ENCODE measurements at regions not wholly inside any gene's neighbourhood (a gene's known extent, or its start where the extent isn't known, plus 50 kb on each side); places are given as distances from the start of the nearest gene placed in this dataset.

DNA sequence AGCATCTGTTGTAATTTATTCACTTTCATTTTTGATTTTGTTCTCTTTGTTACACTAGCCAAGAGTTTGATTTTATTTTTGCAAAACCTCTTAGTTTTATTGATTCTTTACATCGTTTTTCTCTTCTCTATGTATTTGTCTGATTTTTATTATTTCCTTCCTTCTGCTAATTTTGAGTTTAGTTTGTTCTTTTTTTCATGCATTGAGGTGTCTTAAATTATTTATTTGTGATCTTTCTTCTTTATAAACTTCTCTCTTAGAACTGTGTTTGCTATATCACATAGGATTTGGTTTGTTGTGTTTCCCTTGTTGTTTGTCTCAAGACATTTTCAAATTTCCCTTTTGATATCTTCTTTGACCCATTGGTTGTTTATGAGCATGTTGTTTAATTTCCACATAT is 51.7 kb upstream of the NFKBIA start:
- Histone ChIP-seq H3K36me3 (ENCODE audit: insufficient read depth) (no peaks in the 10 kb centered on the region), H3K27me3 (ENCODE audit: insufficient read depth) (no peaks in the 10 kb centered on the region), H3F3A (replicated peaks; ENCODE audit: low read depth) (no peaks in the 10 kb centered on the region), H3K9me2 (ENCODE audit: insufficient read depth) (no peaks in the 10 kb centered on the region), H3K4me3 (no peak overlapping the region), H3K79me2 (replicated peaks; ENCODE audit: insufficient read depth) (no peaks in the 10 kb centered on the region), H3K4me2 (no peak overlapping the region), H4K20me1 (replicated peaks; ENCODE audit: insufficient read depth) (no peaks in the 10 kb centered on the region), H3K4me1 (ENCODE audit: insufficient read depth) (no peaks in the 10 kb centered on the region), H3K27ac (ENCODE audit: low read depth) (no peak overlapping the region), H2AFZ (no peak overlapping the region)
- Mint-ChIP-seq H3K4me1 (no peaks in the 10 kb centered on the region), H3K27me3 (ENCODE audit: insufficient read depth, low read depth, poor library complexity) (peaks cover 2% of the 10 kb centered on the region), H3K4me3 (no peak overlapping the region), H3K27ac (no peak overlapping the region; the same call in 1 of the 2 replicates), H3K9me3 (peaks cover 7% of the 10 kb centered on the region), H3K36me3 (ENCODE audit: low read depth) (no peaks in the 10 kb centered on the region; the same call in 2 of the 3 replicates)
- DNase-seq (ENCODE audit: low spot score): no peak
- no peak for ATAC-seq
- TF ChIP-seq JUNB (IDR thresholded peaks at IDR 0.05; ENCODE audit: unreplicated experiment) (no peak), STAT1 (IDR thresholded peaks at IDR 0.05; ENCODE audit: unreplicated experiment) (no peak), EZH2phosphoT487 (IDR thresholded peaks at IDR 0.05; ENCODE audit: unreplicated experiment) (no peak), NANOG (IDR thresholded peaks at IDR 0.05; ENCODE audit: borderline replicate concordance) (no peak), ZNF331 (CRISPR knock-in tag; IDR thresholded peaks at IDR 0.05; ENCODE audit: low read depth) (no peak)
- TF ChIP-seq, protein P1, sequence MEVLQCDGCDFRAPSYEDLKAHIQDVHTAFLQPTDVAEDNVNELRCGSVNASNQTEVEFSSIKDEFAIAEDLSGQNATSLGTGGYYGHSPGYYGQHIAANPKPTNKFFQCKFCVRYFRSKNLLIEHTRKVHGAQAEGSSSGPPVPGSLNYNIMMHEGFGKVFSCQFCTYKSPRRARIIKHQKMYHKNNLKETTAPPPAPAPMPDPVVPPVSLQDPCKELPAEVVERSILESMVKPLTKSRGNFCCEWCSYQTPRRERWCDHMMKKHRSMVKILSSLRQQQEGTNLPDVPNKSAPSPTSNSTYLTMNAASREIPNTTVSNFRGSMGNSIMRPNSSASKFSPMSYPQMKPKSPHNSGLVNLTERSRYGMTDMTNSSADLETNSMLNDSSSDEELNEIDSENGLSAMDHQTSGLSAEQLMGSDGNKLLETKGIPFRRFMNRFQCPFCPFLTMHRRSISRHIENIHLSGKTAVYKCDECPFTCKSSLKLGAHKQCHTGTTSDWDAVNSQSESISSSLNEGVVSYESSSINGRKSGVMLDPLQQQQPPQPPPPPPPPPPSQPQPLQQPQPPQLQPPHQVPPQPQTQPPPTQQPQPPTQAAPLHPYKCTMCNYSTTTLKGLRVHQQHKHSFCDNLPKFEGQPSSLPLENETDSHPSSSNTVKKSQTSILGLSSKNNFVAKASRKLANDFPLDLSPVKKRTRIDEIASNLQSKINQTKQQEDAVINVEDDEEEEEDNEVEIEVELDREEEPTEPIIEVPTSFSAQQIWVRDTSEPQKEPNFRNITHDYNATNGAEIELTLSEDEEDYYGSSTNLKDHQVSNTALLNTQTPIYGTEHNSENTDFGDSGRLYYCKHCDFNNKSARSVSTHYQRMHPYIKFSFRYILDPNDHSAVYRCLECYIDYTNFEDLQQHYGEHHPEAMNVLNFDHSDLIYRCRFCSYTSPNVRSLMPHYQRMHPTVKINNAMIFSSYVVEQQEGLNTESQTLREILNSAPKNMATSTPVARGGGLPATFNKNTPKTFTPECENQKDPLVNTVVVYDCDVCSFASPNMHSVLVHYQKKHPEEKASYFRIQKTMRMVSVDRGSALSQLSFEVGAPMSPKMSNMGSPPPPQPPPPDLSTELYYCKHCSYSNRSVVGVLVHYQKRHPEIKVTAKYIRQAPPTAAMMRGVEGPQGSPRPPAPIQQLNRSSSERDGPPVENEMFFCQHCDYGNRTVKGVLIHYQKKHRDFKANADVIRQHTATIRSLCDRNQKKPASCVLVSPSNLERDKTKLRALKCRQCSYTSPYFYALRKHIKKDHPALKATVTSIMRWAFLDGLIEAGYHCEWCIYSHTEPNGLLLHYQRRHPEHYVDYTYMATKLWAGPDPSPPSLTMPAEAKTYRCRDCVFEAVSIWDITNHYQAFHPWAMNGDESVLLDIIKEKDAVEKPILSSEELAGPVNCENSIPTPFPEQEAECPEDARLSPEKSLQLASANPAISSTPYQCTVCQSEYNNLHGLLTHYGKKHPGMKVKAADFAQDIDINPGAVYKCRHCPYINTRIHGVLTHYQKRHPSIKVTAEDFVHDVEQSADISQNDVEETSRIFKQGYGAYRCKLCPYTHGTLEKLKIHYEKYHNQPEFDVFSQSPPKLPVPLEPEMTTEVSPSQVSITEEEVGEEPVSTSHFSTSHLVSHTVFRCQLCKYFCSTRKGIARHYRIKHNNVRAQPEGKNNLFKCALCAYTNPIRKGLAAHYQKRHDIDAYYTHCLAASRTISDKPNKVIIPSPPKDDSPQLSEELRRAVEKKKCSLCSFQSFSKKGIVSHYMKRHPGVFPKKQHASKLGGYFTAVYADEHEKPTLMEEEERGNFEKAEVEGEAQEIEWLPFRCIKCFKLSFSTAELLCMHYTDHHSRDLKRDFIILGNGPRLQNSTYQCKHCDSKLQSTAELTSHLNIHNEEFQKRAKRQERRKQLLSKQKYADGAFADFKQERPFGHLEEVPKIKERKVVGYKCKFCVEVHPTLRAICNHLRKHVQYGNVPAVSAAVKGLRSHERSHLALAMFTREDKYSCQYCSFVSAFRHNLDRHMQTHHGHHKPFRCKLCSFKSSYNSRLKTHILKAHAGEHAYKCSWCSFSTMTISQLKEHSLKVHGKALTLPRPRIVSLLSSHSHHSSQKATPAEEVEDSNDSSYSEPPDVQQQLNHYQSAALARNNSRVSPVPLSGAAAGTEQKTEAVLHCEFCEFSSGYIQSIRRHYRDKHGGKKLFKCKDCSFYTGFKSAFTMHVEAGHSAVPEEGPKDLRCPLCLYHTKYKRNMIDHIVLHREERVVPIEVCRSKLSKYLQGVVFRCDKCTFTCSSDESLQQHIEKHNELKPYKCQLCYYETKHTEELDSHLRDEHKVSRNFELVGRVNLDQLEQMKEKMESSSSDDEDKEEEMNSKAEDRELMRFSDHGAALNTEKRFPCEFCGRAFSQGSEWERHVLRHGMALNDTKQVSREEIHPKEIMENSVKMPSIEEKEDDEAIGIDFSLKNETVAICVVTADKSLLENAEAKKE (CRISPR knock-in tag; IDR thresholded peaks at IDR 0.05): no peak
- TF ChIP-seq, protein P2, sequence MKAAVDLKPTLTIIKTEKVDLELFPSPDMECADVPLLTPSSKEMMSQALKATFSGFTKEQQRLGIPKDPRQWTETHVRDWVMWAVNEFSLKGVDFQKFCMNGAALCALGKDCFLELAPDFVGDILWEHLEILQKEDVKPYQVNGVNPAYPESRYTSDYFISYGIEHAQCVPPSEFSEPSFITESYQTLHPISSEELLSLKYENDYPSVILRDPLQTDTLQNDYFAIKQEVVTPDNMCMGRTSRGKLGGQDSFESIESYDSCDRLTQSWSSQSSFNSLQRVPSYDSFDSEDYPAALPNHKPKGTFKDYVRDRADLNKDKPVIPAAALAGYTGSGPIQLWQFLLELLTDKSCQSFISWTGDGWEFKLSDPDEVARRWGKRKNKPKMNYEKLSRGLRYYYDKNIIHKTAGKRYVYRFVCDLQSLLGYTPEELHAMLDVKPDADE (IDR thresholded peaks at IDR 0.05): no peak
- TF ChIP-seq, protein P3, sequence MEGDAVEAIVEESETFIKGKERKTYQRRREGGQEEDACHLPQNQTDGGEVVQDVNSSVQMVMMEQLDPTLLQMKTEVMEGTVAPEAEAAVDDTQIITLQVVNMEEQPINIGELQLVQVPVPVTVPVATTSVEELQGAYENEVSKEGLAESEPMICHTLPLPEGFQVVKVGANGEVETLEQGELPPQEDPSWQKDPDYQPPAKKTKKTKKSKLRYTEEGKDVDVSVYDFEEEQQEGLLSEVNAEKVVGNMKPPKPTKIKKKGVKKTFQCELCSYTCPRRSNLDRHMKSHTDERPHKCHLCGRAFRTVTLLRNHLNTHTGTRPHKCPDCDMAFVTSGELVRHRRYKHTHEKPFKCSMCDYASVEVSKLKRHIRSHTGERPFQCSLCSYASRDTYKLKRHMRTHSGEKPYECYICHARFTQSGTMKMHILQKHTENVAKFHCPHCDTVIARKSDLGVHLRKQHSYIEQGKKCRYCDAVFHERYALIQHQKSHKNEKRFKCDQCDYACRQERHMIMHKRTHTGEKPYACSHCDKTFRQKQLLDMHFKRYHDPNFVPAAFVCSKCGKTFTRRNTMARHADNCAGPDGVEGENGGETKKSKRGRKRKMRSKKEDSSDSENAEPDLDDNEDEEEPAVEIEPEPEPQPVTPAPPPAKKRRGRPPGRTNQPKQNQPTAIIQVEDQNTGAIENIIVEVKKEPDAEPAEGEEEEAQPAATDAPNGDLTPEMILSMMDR (conservative IDR thresholded peaks at IDR 0.05; ENCODE audit: low read depth in 2 of 2): no peak

Measured in GM23338 (cell line).